Neuronal stem cell (in vitro differentiated cells): ENCODE measurements at regions not wholly inside any gene's neighbourhood (a gene's known extent, or its start where the extent isn't known, plus 50 kb on each side); places are given as distances from the start of the nearest gene placed in this dataset.

Experiments
- DNase-seq: peaks from one replicate; pipeline ENCODE4 v3.0.0-alpha.2; 2013; ENCODE audit warnings: low spot score
- H2AFZ ChIP-seq: one replicate; pipeline ENCODE4 v1.6.1; 2013; ENCODE audit warnings: mild to moderate bottlenecking, low read length, inconsistent platforms
- H2AK5ac ChIP-seq: 2 replicates; pipeline ENCODE4 v1.6.1; 2013; ENCODE audit warnings: low read depth, mild to moderate bottlenecking, inconsistent platforms, low read length, moderate library complexity, mixed read lengths
- H2BK120ac ChIP-seq: 2 replicates; pipeline ENCODE4 v1.6.1; 2013; ENCODE audit warnings: low read depth, mild to moderate bottlenecking, inconsistent platforms, low read length, moderate library complexity, mixed read lengths
- H2BK12ac ChIP-seq: one replicate; pipeline ENCODE4 v1.6.1; 2013; ENCODE audit warnings: low read length, inconsistent platforms
- H2BK15ac ChIP-seq: 2 replicates; pipeline ENCODE4 v1.6.1; 2013; ENCODE audit warnings: mild to moderate bottlenecking, low read length, inconsistent platforms, mixed read lengths
- H2BK5ac ChIP-seq: one replicate; pipeline ENCODE4 v1.6.1; 2013; ENCODE audit warnings: inconsistent platforms, mild to moderate bottlenecking, low read length, moderate library complexity
- H3K14ac ChIP-seq: one replicate; pipeline ENCODE4 v1.6.1; 2013; ENCODE audit warnings: low read length, inconsistent platforms
- H3K18ac ChIP-seq: 2 replicates; pipeline ENCODE4 v1.6.1; 2013; ENCODE audit warnings: low read length, inconsistent platforms
- H3K23ac ChIP-seq: 2 replicates; pipeline ENCODE4 v1.6.1; 2013; ENCODE audit warnings: low read depth, mild to moderate bottlenecking, mixed read lengths, low read length, inconsistent platforms; ENCODE audit not compliant: poor library complexity
- H3K27ac ChIP-seq: replicated peaks from 3 replicates; pipeline ENCODE4 v1.5.1; 2013; ENCODE audit warnings: low read length, inconsistent platforms
- H3K27me3 ChIP-seq, 3 experiments: 2 replicates each; pipeline ENCODE4 v1.6.1; 2013; ENCODE audit warnings: low read length in 3 of 3, mild to moderate bottlenecking in 2 of 3, inconsistent platforms in 1 of 3, low read depth in 1 of 3, mixed read lengths in 1 of 3, moderate library complexity in 1 of 3; ENCODE audit not compliant: control insufficient read depth in 3 of 3, insufficient read depth in 3 of 3
- H3K36me3 ChIP-seq, 2 donors: replicated peaks in 1 of 2; 2 replicates each; pipeline ENCODE4 v1.6.1; 2013; ENCODE audit warnings: low read length in 2 of 2; ENCODE audit not compliant: control insufficient read depth in 2 of 2, insufficient read depth in 2 of 2
- H3K4ac ChIP-seq: 2 replicates; pipeline ENCODE4 v1.6.1; 2013; ENCODE audit warnings: inconsistent platforms, mild to moderate bottlenecking, low read length, moderate library complexity
- H3K4me1 ChIP-seq, 2 donors: 1 replicate in 1 of 2; 2 replicates in 1 of 2; pipeline ENCODE4 v1.6.1; 2013; ENCODE audit warnings: low read length in 2 of 2, low read depth in 1 of 2; ENCODE audit not compliant: control insufficient read depth in 2 of 2, insufficient read depth in 1 of 2
- H3K4me2 ChIP-seq: one replicate; pipeline ENCODE4 v1.6.1; 2013; ENCODE audit warnings: mild to moderate bottlenecking, low read length, inconsistent platforms; ENCODE audit not compliant: insufficient read depth, poor library complexity, severe bottlenecking
- H3K4me3 ChIP-seq, 2 donors: 2 replicates each; pipeline ENCODE4 v1.5.1; 2013; ENCODE audit warnings: low read length in 2 of 2, mild to moderate bottlenecking in 2 of 2, inconsistent platforms in 1 of 2, moderate library complexity in 1 of 2
- H3K79me1 ChIP-seq: one replicate; pipeline ENCODE4 v1.6.1; 2013; ENCODE audit warnings: low read depth, mild to moderate bottlenecking, inconsistent platforms, low read length, moderate library complexity
- H3K9ac ChIP-seq: one replicate; pipeline ENCODE4 v1.6.1; 2013; ENCODE audit warnings: mild to moderate bottlenecking, low read depth, low read length, inconsistent platforms; ENCODE audit not compliant: poor library complexity
- H3K9me3 ChIP-seq, 2 donors: replicated peaks in 1 of 2; 2 replicates each; pipeline versions ENCODE3 to v1.6.1; 2013; ENCODE audit warnings: low read length in 2 of 2, mild to moderate bottlenecking in 2 of 2, inconsistent platforms in 1 of 2, low read depth in 1 of 2, mixed read lengths in 1 of 2, moderate library complexity in 1 of 2; ENCODE audit not compliant: control insufficient read depth in 2 of 2, insufficient read depth in 1 of 2
- H4K8ac ChIP-seq: one replicate; pipeline ENCODE4 v1.6.1; 2013; ENCODE audit warnings: low read depth, mild to moderate bottlenecking, inconsistent platforms, low read length, moderate library complexity
- H4K91ac ChIP-seq: one replicate; pipeline ENCODE4 v1.6.1; 2013; ENCODE audit warnings: low read length, low read depth, mild to moderate bottlenecking, inconsistent platforms; ENCODE audit not compliant: poor library complexity
- WGBS, 2 donors: extraction: QIAGEN DNeasy Blood & Tissue Kit; methylation state at CpG; one replicate each; pipeline ENCODE4 v1.1.7; 2013; ENCODE audit warnings: missing lambda C conversion rate in 2 of 2, mixed read lengths in 1 of 2; ENCODE audit not compliant: insufficient read length in 2 of 2, insufficient replicate concordance in 1 of 2; ENCODE audit errors: extremely low coverage in 2 of 2; 5-methylcytosine and 5-hydroxymethylcytosine counted together

DNA sequence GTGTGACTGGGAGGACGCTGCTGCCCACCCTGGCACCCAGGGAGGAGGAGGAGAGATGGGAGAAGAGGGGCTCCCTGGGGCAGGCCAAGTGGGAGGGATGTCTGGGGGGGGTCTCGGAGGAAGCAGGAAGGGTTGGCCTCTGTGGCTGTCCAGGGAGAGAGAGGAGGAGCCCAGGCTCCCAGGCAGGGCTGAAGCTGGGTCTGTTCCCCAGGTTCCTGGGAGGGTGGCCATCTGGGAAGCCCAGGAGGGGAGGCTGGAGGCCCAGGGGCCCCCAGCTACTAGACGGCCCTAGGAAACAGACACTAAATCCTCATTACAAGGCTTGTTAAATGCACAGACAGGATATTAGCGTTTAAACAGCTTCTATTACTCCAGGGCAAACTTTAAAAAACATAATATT lies 139.8 kb downstream of the ENGASE start:
- Histone ChIP-seq H3K14ac (no peak overlapping the region), H3K79me1 (peaks cover 1% of the 10 kb centered on the region), H4K8ac (no peak overlapping the region), H3K27ac (no peak overlapping the region), H2BK120ac (no peak overlapping the region), H3K23ac (no peak overlapping the region), H2BK15ac (peak overlapping the region; percentile 93), H3K4ac (no peak overlapping the region), H3K4me1 (peaks cover 0 to 16% of the 10 kb centered on the region in 2 donors), H4K91ac (no peak overlapping the region), H3K4me2 (no peak overlapping the region), H3K18ac (peak overlapping the region; percentile 66), H2AK5ac (peak overlapping the region; percentile 88), H3K27me3 (peaks cover 0 to 85% (median 0%) of the 10 kb centered on the region in 3 experiments), H3K4me3 (no peak overlapping the region), H3K9me3 (no peaks in the 10 kb centered on the region), H3K36me3 (no peaks in the 10 kb centered on the region), H2BK5ac (no peak overlapping the region), H2BK12ac (peak overlapping the region; percentile 31), H2AFZ (no peak overlapping the region), H3K9ac (no peak overlapping the region)
- DNase-seq = no peak
- WGBS, 2 donors = no CpG with 5 or more reads among the region's 4 CpGs

DNA sequence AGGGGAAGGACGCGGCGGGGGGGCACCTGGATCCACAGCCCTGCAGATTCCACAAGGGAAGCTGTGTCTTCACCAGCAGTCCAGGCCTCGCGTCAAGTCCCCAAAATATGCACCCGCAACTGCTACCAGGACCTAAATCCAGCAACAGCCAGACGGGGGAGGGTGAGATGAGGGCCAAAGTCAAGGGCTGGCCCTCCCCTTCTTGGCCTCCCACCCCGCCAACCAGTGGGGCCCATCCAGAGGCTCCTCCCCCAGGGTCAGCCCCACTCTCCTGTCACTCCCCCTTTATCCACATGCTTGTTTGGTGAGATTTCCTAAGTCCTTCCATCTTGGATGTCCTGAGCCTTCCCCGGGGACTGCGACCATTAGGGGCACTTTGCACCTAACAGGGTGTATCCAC lies 138.7 kb downstream of the ENGASE start:
- Histone ChIP-seq H3K9ac (no peak overlapping the region), H3K9me3 (no peaks in the 10 kb centered on the region), H2AK5ac (peak overlapping the region; percentile 88), H3K4me1 (peaks cover 0 to 11% of the 10 kb centered on the region in 2 donors), H2BK12ac (peak overlapping the region; percentile 81), H2BK5ac (no peak overlapping the region), H3K4ac (peak overlapping the region; percentile 43), H3K27me3 (peaks cover 0 to 81% (median 0%) of the 10 kb centered on the region in 3 experiments), H3K4me3 (no peak overlapping the region), H3K79me1 (no peaks in the 10 kb centered on the region), H3K27ac (no peak overlapping the region), H2AFZ (no peak overlapping the region), H3K4me2 (no peak overlapping the region), H4K8ac (peak overlapping the region; percentile 58), H4K91ac (no peak overlapping the region), H2BK15ac (peak overlapping the region; percentile 93), H3K18ac (peak overlapping the region; percentile 12), H2BK120ac (no peak overlapping the region), H3K36me3 (no peaks in the 10 kb centered on the region), H3K23ac (peak overlapping the region; percentile 82), H3K14ac (no peak overlapping the region)
- DNase-seq = no peak
- WGBS, 2 donors = no CpG with 5 or more reads among the region's 10 CpGs

DNA sequence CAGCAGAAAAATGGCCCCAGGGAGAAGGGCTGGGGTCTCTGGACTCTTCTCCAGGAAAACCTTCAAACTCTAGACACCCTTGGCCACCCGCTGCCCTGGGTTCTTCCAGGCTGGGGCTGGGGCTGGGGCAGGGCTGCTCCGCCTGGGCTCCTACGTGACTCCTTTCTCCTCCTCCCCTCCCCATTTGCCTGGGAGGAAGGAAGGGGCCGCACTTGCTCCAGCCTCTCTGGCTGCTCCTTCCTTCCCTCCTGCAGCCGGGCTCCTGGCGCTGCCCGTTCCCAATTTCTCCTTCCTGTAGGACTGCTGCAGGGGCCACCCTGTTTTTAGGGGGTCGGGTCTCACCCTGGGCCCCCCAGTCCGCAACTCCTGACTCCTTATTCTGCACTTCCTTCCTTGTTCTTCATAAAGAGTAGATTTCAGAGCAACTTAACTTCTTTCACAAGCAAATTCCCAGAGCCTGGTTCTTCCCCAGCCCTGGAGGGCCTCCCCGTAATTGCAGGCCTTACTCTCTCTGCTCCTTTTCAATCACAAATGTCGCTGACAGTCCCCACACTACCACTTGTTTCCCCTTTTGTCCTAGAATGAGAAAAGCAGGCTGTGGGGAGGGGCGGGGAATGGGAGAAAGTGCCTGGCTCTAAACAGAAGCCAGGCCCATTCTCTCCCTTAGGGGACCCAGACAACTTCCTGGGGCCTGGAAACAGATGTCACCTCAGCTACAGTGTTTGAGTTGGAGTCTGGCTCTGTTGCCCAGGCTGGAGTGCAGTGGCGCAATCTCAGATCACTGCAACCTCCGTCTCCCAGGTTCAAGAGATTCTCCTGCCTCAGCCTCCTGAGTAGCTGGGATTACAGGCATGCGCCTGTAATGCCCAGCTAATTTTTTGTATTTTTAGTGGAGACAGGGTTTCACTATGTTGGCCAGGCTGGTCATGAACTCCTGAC lies 137.8 kb downstream of the ENGASE start:
- Histone ChIP-seq H3K23ac (no peak overlapping the region), H2BK15ac (peak overlapping the region; percentile 46), H3K18ac (peak overlapping the region; percentile 90), H3K9me3 (no peaks in the 10 kb centered on the region), H3K27ac (peak overlapping the region; percentile 71), H2AFZ (peak overlapping the region; percentile 49), H2BK120ac (no peak overlapping the region), H3K4me2 (peak overlapping the region; percentile 21), H2BK12ac (peak overlapping the region; percentile 35), H3K36me3 (no peaks in the 10 kb centered on the region), H2BK5ac (peak overlapping the region; percentile 26), H3K27me3 (peaks cover 0 to 84% (median 0%) of the 10 kb centered on the region in 3 experiments), H3K79me1 (no peaks in the 10 kb centered on the region), H4K8ac (no peak overlapping the region), H4K91ac (no peak overlapping the region), H3K4me3 (no peak overlapping the region), H2AK5ac (peak overlapping the region; percentile 58), H3K14ac (no peak overlapping the region), H3K9ac (no peak overlapping the region), H3K4ac (no peak overlapping the region), H3K4me1 (peaks cover 0 to 12% of the 10 kb centered on the region in 2 donors)
- no peak for DNase-seq
- no CpG with 5 or more reads among the region's 15 CpGs for WGBS, 2 donors

DNA sequence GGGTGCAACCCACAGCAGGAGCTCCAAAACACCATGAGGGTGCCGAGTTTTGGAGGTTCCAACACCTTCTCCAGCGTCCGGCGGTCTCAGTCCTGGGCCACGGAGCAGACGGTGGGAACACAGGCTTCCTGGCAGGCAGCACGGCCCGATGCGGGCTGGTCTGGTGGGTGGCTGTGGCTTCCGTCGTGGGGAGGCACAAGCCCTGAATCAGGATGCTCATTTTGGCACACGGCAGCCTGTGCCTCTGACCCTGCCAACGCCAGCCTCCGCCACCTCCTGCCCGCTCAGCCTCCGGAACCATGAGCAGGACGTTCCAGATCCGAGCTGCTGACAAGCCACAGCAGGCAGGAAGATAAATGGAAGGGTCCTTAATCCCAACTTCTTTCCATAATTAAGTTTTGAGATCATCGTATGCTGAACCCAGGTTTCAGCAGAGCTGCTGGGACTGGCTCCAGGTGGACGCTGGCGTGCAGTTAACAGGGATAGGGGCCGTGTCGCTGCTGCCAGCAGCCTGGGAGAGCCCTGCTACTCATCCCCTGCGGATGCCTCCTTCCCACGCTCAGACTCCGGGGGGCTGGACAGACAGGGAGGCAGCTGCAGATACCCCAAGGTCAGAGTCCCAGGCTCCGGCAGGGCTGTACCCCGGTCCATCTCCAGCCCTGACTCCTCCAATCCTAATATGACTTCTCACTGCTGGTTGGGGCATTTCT lies 136.6 kb downstream of the ENGASE start:
- Histone ChIP-seq H3K18ac (peak overlapping the region; percentile 68), H3K4me1 (peaks cover 0 to 12% of the 10 kb centered on the region in 2 donors), H4K8ac (no peak overlapping the region), H2BK120ac (no peak overlapping the region), H2BK5ac (peak overlapping the region; percentile 26), H3K4ac (peak overlapping the region; percentile 47), H3K14ac (peak overlapping the region; percentile 50), H2AK5ac (peak overlapping the region; percentile 58), H3K27ac (no peak overlapping the region), H2BK15ac (peak overlapping the region; percentile 55), H3K27me3 (peaks cover 0 to 87% (median 0%) of the 10 kb centered on the region in 3 experiments), H3K4me3 (no peak overlapping the region), H2AFZ (no peak overlapping the region), H2BK12ac (peak overlapping the region; percentile 65), H4K91ac (peak overlapping the region; percentile 64), H3K4me2 (no peak overlapping the region), H3K23ac (peak overlapping the region; percentile 45), H3K79me1 (no peaks in the 10 kb centered on the region), H3K36me3 (no peaks in the 10 kb centered on the region), H3K9ac (peak overlapping the region; percentile 33), H3K9me3 (no peaks in the 10 kb centered on the region)
- WGBS, 2 donors = no CpG with 5 or more reads among the region's 28 CpGs
- no peak for DNase-seq
